Mesendoderm (in vitro differentiated cells): ENCODE measurements at regions not wholly inside any gene's neighbourhood (a gene's known extent, or its start where the extent isn't known, plus 50 kb on each side); places are given as distances from the start of the nearest gene placed in this dataset.

Source experiments
- DNase-seq: peaks from one replicate; pipeline ENCODE4 v3.0.0; 2013
- H2AK5ac ChIP-seq: 2 replicates; pipeline ENCODE4 v1.6.1; 2013; ENCODE audit warnings: low read length, inconsistent platforms
- H2BK120ac ChIP-seq: 2 replicates; pipeline ENCODE4 v1.6.1; 2013; ENCODE audit warnings: low read depth, mild to moderate bottlenecking, low read length, moderate library complexity, mixed read lengths
- H2BK15ac ChIP-seq: replicated peaks from 2 replicates; pipeline ENCODE4 v1.6.1; 2013; ENCODE audit warnings: low read depth, mild to moderate bottlenecking, moderate library complexity
- H2BK5ac ChIP-seq: 2 replicates; pipeline ENCODE4 v1.6.1; 2013; ENCODE audit warnings: low read length, inconsistent platforms
- H3K18ac ChIP-seq: 2 replicates; pipeline ENCODE4 v1.6.1; 2013; ENCODE audit warnings: mild to moderate bottlenecking, low read length, mixed read lengths
- H3K23ac ChIP-seq: one replicate; pipeline ENCODE4 v1.6.1; 2013; ENCODE audit warnings: low read length
- H3K27ac ChIP-seq: 2 replicates; pipeline ENCODE4 v1.5.1; 2013; ENCODE audit warnings: low read depth, mild to moderate bottlenecking, inconsistent platforms, low read length, moderate library complexity
- H3K27me3 ChIP-seq: 2 replicates; pipeline ENCODE4 v1.6.1; 2013; ENCODE audit warnings: low read length, control low read depth, mild to moderate bottlenecking, inconsistent platforms; ENCODE audit not compliant: insufficient read depth, poor library complexity
- H3K36me3 ChIP-seq: 2 replicates; pipeline ENCODE4 v1.6.1; 2013; ENCODE audit warnings: low read length, inconsistent platforms; ENCODE audit not compliant: control insufficient read depth, insufficient read depth
- H3K4ac ChIP-seq: one replicate; pipeline ENCODE4 v1.6.1; 2013; ENCODE audit warnings: low read depth, mild to moderate bottlenecking, low read length, moderate library complexity
- H3K4me1 ChIP-seq: 2 replicates; pipeline ENCODE4 v1.6.1; 2013; ENCODE audit warnings: low read depth, low read length, inconsistent platforms; ENCODE audit not compliant: control insufficient read depth
- H3K4me2 ChIP-seq: 2 replicates; pipeline ENCODE4 v1.6.1; 2013; ENCODE audit warnings: low read length
- H3K4me3 ChIP-seq: 2 replicates; pipeline ENCODE4 v1.5.1; 2013; ENCODE audit warnings: mild to moderate bottlenecking, low read length
- H3K56ac ChIP-seq: one replicate; pipeline ENCODE4 v1.6.1; 2013; ENCODE audit warnings: low read length
- H3K79me1 ChIP-seq: 2 replicates; pipeline ENCODE4 v1.6.1; 2013; ENCODE audit warnings: low read length, inconsistent platforms
- H3K79me2 ChIP-seq: 2 replicates; pipeline ENCODE4 v1.6.1; 2013; ENCODE audit warnings: mild to moderate bottlenecking, low read length; ENCODE audit not compliant: control insufficient read depth, insufficient read depth
- H3K9ac ChIP-seq: 2 replicates; pipeline ENCODE4 v1.6.1; 2013; ENCODE audit warnings: low read length, inconsistent platforms
- H4K5ac ChIP-seq: one replicate; pipeline ENCODE4 v1.6.1; 2013; ENCODE audit warnings: low read length
- H4K8ac ChIP-seq: one replicate; pipeline ENCODE4 v1.6.1; 2013; ENCODE audit warnings: low read depth, mild to moderate bottlenecking, control low read depth, low read length, moderate library complexity
- WGBS: extraction: QIAGEN DNeasy Blood & Tissue Kit; methylation state at CpG from one replicate; pipeline ENCODE4 v1.1.7; 2013; ENCODE audit warnings: low lambda C conversion rate, missing lambda C conversion rate; ENCODE audit not compliant: insufficient coverage; ENCODE audit errors: extremely low coverage; 5-methylcytosine and 5-hydroxymethylcytosine counted together

GRCh38 chr9:16210440-16210839 is 657.6 kb downstream of the CCDC171 start:
- Histone ChIP-seq H3K27me3 (no peaks in the 10 kb centered on the region), H3K4me3 (no peak overlapping the region), H3K56ac (no peak overlapping the region), H2BK15ac (no peak overlapping the region), H3K9ac (no peak overlapping the region), H3K23ac (no peak overlapping the region), H2BK120ac (no peak overlapping the region), H3K18ac (no peak overlapping the region), H3K79me2 (no peaks in the 10 kb centered on the region), H3K36me3 (no peaks in the 10 kb centered on the region), H3K27ac (no peak overlapping the region), H3K79me1 (no peaks in the 10 kb centered on the region), H3K4ac (no peak overlapping the region), H3K4me1 (no peaks in the 10 kb centered on the region), H2BK5ac (no peak overlapping the region), H3K4me2 (no peak overlapping the region), H4K5ac (no peak overlapping the region), H4K8ac (no peak overlapping the region), H2AK5ac (no peak overlapping the region)
- no CpG with 5 or more reads among the region's 1 CpG for WGBS
- no peak for DNase-seq

- WGBS: no CpG with 5 or more reads among the region's 3 CpGs
- H2AK5ac ChIP-seq: no peak overlapping the region
- no peaks in the 10 kb centered on the region for H3K4me1 ChIP-seq
These were observed 658.5 kb downstream of the BNC2 start for GRCh38 chr9:16211946-16212345.

GRCh38 chr9:16213781-16214515 is 656.5 kb downstream of the BNC2 start:
- Histone ChIP-seq H2BK15ac (no peak overlapping the region), H3K36me3 (no peaks in the 10 kb centered on the region), H2BK5ac (no peak overlapping the region), H3K4me1 (no peaks in the 10 kb centered on the region), H3K4ac (no peak overlapping the region), H3K9ac (no peak overlapping the region), H3K4me2 (no peak overlapping the region), H3K79me2 (no peaks in the 10 kb centered on the region), H3K18ac (no peak overlapping the region), H3K23ac (no peak overlapping the region), H3K27ac (no peak overlapping the region), H2BK120ac (no peak overlapping the region), H3K56ac (no peak overlapping the region), H4K5ac (no peak overlapping the region), H3K27me3 (no peaks in the 10 kb centered on the region), H4K8ac (no peak overlapping the region), H2AK5ac (no peak overlapping the region), H3K4me3 (no peak overlapping the region), H3K79me1 (no peaks in the 10 kb centered on the region)
- DNase-seq: no peak
- no CpG with 5 or more reads among the region's 6 CpGs for WGBS

More at GRCh38 chr9:16211946-16212345, 658.5 kb downstream of the BNC2 start:
- Histone ChIP-seq H2BK15ac (no peak overlapping the region), H3K27me3 (no peaks in the 10 kb centered on the region), H4K5ac (no peak overlapping the region), H3K27ac (no peak overlapping the region), H3K9ac (no peak overlapping the region), H3K79me2 (no peaks in the 10 kb centered on the region), H2BK5ac (no peak overlapping the region), H3K4ac (no peak overlapping the region), H3K23ac (no peak overlapping the region), H3K4me3 (no peak overlapping the region), H2BK120ac (no peak overlapping the region), H3K56ac (no peak overlapping the region), H3K4me2 (no peak overlapping the region), H3K79me1 (no peaks in the 10 kb centered on the region), H3K18ac (no peak overlapping the region), H4K8ac (no peak overlapping the region), H3K36me3 (no peaks in the 10 kb centered on the region)
- no peak for DNase-seq

- no CpG with 5 or more reads among the region's 16 CpGs for WGBS
- Histone ChIP-seq H3K79me2 (no peaks in the 10 kb centered on the region), H3K4me3 (no peak overlapping the region), H4K8ac (no peak overlapping the region), H4K5ac (no peak overlapping the region), H3K27me3 (no peaks in the 10 kb centered on the region), H3K79me1 (no peaks in the 10 kb centered on the region), H2BK120ac (no peak overlapping the region), H3K9ac (no peak overlapping the region), H3K18ac (no peak overlapping the region), H3K23ac (no peak overlapping the region), H3K4me2 (no peak overlapping the region), H2BK5ac (no peak overlapping the region), H2AK5ac (no peak overlapping the region), H3K36me3 (no peaks in the 10 kb centered on the region), H3K27ac (no peak overlapping the region), H2BK15ac (no peak overlapping the region), H3K4ac (no peak overlapping the region), H3K4me1 (no peaks in the 10 kb centered on the region), H3K56ac (no peak overlapping the region)
- no peak for DNase-seq
These were observed 655.7 kb downstream of the BNC2 start for GRCh38 chr9:16214677-16215352.

GRCh38 chr9:16215353-16215680 is 655.2 kb downstream of the BNC2 start:
- H2BK120ac ChIP-seq: no peak overlapping the region
- no peaks in the 10 kb centered on the region for H3K79me1 ChIP-seq
- no peaks in the 10 kb centered on the region for H3K79me2 ChIP-seq
- no peak overlapping the region for H2BK15ac ChIP-seq
- no peak overlapping the region for H4K8ac ChIP-seq
- no peaks in the 10 kb centered on the region for H3K36me3 ChIP-seq
- no peak for DNase-seq
- no peak overlapping the region for H3K23ac ChIP-seq
- H3K4ac ChIP-seq: no peak overlapping the region
- no peak overlapping the region for H3K4me3 ChIP-seq
- no peaks in the 10 kb centered on the region for H3K27me3 ChIP-seq
- no peak overlapping the region for H2BK5ac ChIP-seq
- H4K5ac ChIP-seq: no peak overlapping the region
- H2AK5ac ChIP-seq: no peak overlapping the region
- no peak overlapping the region for H3K18ac ChIP-seq
- no peaks in the 10 kb centered on the region for H3K4me1 ChIP-seq
- no CpG with 5 or more reads among the region's 6 CpGs for WGBS
- no peak overlapping the region for H3K27ac ChIP-seq
- no peak overlapping the region for H3K9ac ChIP-seq
- no peak overlapping the region for H3K4me2 ChIP-seq
- H3K56ac ChIP-seq: no peak overlapping the region
